HEK293T (cell line): ENCODE measurements at regions not wholly inside any gene's neighbourhood (a gene's known extent, or its start where the extent isn't known, plus 50 kb on each side); places are given as distances from the start of the nearest gene placed in this dataset.

Source experiments
- CTCF ChIA-PET: fragments of 350-600 bp; formaldehyde crosslinking; extraction: SDS; loops from one replicate; lab custom pipeline; 2021; ENCODE audit warnings: antibody characterized with exemption, inconsistent platforms; lab: Yijun Ruan, JAX
- POLR2A ChIA-PET: fragments of 350-600 bp; formaldehyde crosslinking; extraction: SDS; loops from one replicate; lab custom pipeline; 2020; ENCODE audit warnings: antibody characterized with exemption, inconsistent platforms; lab: Yijun Ruan, JAX
- DNase-seq: peaks from one replicate; pipeline ENCODE4 v3.0.0; 2012; ENCODE audit warnings: mixed read lengths; ENCODE audit errors: extremely low spot score
- ARNT ChIP-seq: fragments of 450-650 bp; IDR thresholded peaks from 2 replicates; pipeline ENCODE4 v1.6.1; 2017; ENCODE audit warnings: mild to moderate bottlenecking
- BHLHE40 ChIP-seq: fragments of 450-650 bp; IDR thresholded peaks from 2 replicates; pipeline ENCODE4 v1.6.1; 2016; ENCODE audit warnings: mild to moderate bottlenecking, moderate library complexity, borderline replicate concordance
- CTBP1 ChIP-seq: fragments of 450-650 bp; IDR thresholded peaks from 2 replicates; pipeline ENCODE4 v1.6.1; 2016; ENCODE audit warnings: borderline replicate concordance
- ELF4 ChIP-seq: fragments of 450-650 bp; IDR thresholded peaks from 2 replicates; pipeline ENCODE4 v1.6.1; 2017; ENCODE audit warnings: antibody characterized with exemption
- FOXA1 ChIP-seq: fragments of 450-650 bp; IDR thresholded peaks from 2 replicates; pipeline ENCODE4 v1.6.1; 2016; ENCODE audit warnings: mild to moderate bottlenecking
- FOXK2 ChIP-seq: fragments of 450-650 bp; IDR thresholded peaks from 2 replicates; pipeline ENCODE4 v1.6.1; 2016; ENCODE audit warnings: mild to moderate bottlenecking
- FOXM1 ChIP-seq: fragments of 450-650 bp; IDR thresholded peaks from 2 replicates; pipeline ENCODE4 v1.6.1; 2017; ENCODE audit warnings: mild to moderate bottlenecking, borderline replicate concordance
- HDGF ChIP-seq: fragments of 450-650 bp; IDR thresholded peaks from 2 replicates; pipeline ENCODE4 v1.6.1; 2017; ENCODE audit warnings: antibody characterized with exemption, borderline replicate concordance
- L3MBTL2 ChIP-seq: fragments of 450-650 bp; conservative IDR thresholded peaks from 2 replicates; pipeline ENCODE4 v1.6.1; 2016; ENCODE audit warnings: mild to moderate bottlenecking
- LEF1 ChIP-seq: fragments of 450-650 bp; IDR thresholded peaks from 2 replicates; pipeline ENCODE4 v1.6.1; 2017; ENCODE audit warnings: mild to moderate bottlenecking, borderline replicate concordance
- NFRKB ChIP-seq: fragments of 450-650 bp; IDR thresholded peaks from 2 replicates; pipeline ENCODE4 v1.6.1; 2016; ENCODE audit warnings: mild to moderate bottlenecking, moderate library complexity
- SP1 ChIP-seq: fragments of 450-650 bp; IDR thresholded peaks from 2 replicates; pipeline ENCODE4 v1.6.1; 2017
- SUZ12 ChIP-seq: fragments of 450-650 bp; IDR thresholded peaks from 2 replicates; pipeline ENCODE4 v1.6.1; 2016; ENCODE audit warnings: mild to moderate bottlenecking
- TARDBP ChIP-seq: fragments of 450-650 bp; IDR thresholded peaks from 2 replicates; pipeline ENCODE4 v1.6.1; 2016
- ZNF384 ChIP-seq: fragments of 450-650 bp; IDR thresholded peaks from 2 replicates; pipeline ENCODE4 v1.6.1; 2016
- TF ChIP-seq, protein P1 (sequence below): fragments of 450-650 bp; IDR thresholded peaks from 2 replicates; pipeline ENCODE4 v1.6.1; 2016

DNA sequence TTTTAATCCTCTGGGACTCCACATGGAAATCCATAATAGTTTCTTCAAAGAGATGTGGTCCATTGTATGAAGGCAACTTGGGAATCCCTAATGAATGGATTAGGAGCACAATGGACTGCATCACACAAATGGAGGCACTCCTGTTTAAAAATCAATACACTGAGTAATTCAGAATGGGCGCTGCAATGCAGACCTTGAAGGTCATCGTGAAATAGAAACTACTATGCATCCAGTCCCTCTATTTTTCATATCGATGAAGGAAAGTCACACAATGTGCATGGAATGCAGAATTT is 98.8 kb upstream of the EGFL6 start:
- TF ChIP-seq ARNT (no peak), LEF1 (no peak), BHLHE40 (no peak), NFRKB (no peak), FOXM1 (no peak), ELF4 (no peak), SUZ12 (no peak)
- ChIA-PET POLR2A (no interaction called here), CTCF (no interaction called here)
- DNase-seq = no peak

DNA sequence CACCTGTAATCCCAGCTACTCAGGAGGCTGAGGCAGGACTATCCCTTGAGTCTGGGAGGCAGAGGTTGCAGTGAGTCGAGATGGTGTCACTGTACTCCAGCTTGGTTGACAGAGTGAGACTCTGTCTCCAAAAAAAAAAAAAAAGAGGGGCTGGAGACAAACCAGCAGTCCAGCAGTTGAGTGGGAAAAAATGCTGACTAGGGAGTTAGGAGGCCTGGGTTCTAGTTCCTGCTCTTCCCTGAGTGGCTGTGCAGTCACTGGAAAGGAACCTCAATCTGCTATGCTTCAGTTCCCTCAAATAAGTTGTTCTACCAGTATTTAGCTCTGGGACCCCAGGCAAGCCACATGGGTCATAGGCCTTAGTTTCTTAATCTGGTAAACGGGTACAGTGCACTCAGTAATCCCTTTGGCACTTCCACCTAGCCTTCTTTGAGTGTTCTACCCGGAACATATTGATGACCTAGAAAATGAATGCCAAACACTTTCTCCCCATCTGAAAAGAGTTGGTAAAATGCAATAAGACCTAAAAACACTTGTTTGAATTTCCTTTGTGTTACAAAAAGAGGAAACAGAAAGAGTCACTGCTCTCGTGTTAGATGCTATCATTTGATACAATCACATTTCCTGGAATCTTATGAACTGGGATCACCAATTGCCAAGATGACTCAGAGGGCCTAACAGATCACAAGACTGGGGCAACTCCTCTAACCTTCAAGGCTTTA is 99.3 kb upstream of the EGFL6 start:
- ChIA-PET CTCF (interaction anchor here (1.2 kb wide), 1 partner anchor 524 kb away, joined by 3 read pairs; no protein-coding TSS in a partner anchor), POLR2A (no interaction called here)
- DNase-seq = no peak
- TF ChIP-seq LEF1 = no peak
- TF ChIP-seq FOXK2 = no peak
- TF ChIP-seq L3MBTL2 = no peak
- no peak for TF ChIP-seq SP1

DNA sequence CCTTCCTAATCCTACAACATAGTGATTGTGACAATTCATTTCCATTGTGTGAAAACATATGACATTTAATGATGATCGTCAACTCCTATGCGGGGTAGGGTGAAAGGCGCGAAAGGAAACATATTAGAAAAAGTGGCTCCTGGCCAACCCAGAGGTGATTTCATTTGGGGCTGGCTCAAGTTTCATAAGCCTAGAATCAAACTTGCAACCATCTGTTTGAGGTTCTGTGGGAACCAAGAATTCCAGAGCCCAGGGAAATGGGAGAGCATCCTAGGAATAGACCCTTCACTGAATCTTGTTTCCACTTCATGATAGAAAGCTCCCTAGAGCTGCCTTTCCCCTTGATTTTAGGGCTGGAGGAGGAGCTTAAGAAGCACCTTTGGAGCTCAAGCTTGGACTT is 101.3 kb upstream of the EGFL6 start:
- TF ChIP-seq SUZ12 (no peak), ARNT (no peak), LEF1 (no peak), SP1 (no peak), ZNF384 (no peak), FOXA1 (no peak), TARDBP (no peak), FOXK2 (no peak), HDGF (no peak)
- TF ChIP-seq, protein P1, sequence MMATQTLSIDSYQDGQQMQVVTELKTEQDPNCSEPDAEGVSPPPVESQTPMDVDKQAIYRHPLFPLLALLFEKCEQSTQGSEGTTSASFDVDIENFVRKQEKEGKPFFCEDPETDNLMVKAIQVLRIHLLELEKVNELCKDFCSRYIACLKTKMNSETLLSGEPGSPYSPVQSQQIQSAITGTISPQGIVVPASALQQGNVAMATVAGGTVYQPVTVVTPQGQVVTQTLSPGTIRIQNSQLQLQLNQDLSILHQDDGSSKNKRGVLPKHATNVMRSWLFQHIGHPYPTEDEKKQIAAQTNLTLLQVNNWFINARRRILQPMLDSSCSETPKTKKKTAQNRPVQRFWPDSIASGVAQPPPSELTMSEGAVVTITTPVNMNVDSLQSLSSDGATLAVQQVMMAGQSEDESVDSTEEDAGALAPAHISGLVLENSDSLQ = no peak
- ChIA-PET POLR2A (no interaction called here), CTCF (no interaction called here)
- DNase-seq = no peak

DNA sequence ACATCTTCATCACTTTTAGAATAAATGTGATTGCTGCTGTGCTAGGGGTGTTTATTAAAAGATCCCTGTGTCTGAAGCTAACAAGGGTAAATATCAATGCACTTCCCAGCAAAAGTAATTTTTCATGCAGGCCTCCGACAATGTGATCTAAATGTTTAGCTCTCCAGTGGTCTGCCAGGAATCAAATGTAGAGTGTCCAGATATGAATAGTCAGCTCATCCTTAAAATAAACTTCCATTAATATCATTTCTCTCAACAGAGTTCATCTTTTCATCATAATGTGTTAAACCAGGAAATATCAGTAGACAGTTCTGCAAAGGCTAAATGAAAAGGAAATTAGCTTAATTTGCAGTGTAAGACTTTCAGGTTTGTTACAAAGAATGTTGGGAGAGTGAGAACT is 102.2 kb upstream of the EGFL6 start:
- no peak for TF ChIP-seq FOXA1
- TF ChIP-seq, protein P1 = no peak
- no peak for TF ChIP-seq ELF4
- no peak for TF ChIP-seq FOXK2
- TF ChIP-seq ARNT = no peak
- no peak for TF ChIP-seq HDGF
- TF ChIP-seq L3MBTL2 = no peak
- no peak for TF ChIP-seq BHLHE40
- no peak for TF ChIP-seq SUZ12
- TF ChIP-seq ZNF384 = no peak
- TF ChIP-seq FOXM1 = no peak
- no peak for TF ChIP-seq NFRKB
- TF ChIP-seq TARDBP = no peak
- no peak for TF ChIP-seq SP1
- no peak for TF ChIP-seq LEF1
- no peak for TF ChIP-seq CTBP1
- DNase-seq = no peak
- ChIA-PET POLR2A (no interaction called here), CTCF (no interaction called here)

GRCh38 chrX:13464599-13465275 is 104.7 kb upstream of the EGFL6 start:
- no peak for DNase-seq
- no peak for TF ChIP-seq ZNF384
- TF ChIP-seq TARDBP = no peak
- TF ChIP-seq NFRKB = no peak
- no peak for TF ChIP-seq SUZ12
- no peak for TF ChIP-seq BHLHE40
- no peak for TF ChIP-seq FOXA1
- TF ChIP-seq LEF1 = no peak
- ChIA-PET POLR2A (no interaction called here), CTCF (no interaction called here)

DNA sequence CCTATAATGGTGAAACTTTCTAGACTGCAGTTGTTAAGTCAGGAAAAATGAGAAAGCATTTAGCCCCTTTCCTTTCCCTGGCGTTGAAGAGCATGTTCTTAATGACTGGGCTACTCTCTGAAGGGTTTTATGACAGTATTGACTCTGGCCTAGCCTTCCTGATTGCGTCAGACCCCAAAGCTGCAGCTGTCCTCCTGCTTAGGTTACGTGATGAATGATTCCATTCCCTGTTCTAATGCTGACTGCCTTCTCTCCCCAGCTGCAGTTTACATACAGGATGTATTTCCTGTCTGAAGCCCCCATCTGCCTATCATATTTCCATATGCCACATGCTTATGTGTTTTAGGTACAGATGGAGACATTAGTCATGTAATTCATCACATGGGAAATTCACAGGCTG is 105.8 kb upstream of the EGFL6 start:
- CTCF ChIA-PET = no interaction called here
- POLR2A ChIA-PET = no interaction called here
- TF ChIP-seq NFRKB (no peak), TARDBP (no peak), ARNT (no peak), L3MBTL2 (no peak), BHLHE40 (no peak), FOXM1 (no peak), CTBP1 (no peak), FOXK2 (no peak), SUZ12 (no peak), HDGF (no peak), SP1 (no peak), FOXA1 (no peak), LEF1 (no peak), ZNF384 (no peak), ELF4 (no peak)
- TF ChIP-seq, protein P1 = no peak
- DNase-seq = no peak
